GM19467 (cell line): ENCODE measurements at regions not wholly inside any gene's neighbourhood (a gene's known extent, or its start where the extent isn't known, plus 50 kb on each side); places are given as distances from the start of the nearest gene placed in this dataset.

Experiments
- ATAC-seq: cut with Tn5 transposase; IDR thresholded peaks from one replicate; pipeline ENCODE4 v1.9.1; 2021; ENCODE audit warnings: mild to moderate bottlenecking, moderate library complexity; ENCODE audit not compliant: unreplicated experiment

DNA sequence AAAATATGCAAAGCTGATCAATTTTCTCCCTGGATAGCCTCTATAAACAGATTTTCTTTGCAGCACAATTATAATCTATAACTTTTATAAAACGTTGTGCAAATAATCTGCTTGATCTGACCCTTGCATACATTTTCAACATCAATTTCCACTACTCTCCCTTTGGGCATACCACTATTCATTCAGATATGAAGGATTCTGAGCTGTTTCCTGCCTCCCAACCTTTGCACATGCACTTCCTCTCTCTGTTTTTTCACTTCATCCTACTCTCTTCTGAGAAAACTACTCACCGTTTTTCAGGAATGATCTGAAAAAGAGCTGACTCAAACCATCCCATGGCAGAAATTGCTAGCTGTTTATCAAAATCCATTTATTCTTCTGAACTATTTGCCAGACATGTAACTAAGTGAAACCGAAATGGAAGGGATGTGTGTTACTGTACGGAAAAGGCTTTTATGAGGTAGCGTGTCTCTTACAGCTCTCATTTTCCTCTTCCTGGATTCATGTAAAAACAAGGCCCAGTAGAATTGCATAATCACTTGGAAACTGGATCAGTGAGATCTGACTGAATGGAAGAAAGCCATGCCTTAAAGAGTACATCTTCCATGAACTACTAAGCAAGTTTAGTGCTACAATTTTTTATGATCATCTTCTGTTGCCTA is 1447.3 kb upstream of the MIR17HG start:
- ATAC-seq, result no peak

DNA sequence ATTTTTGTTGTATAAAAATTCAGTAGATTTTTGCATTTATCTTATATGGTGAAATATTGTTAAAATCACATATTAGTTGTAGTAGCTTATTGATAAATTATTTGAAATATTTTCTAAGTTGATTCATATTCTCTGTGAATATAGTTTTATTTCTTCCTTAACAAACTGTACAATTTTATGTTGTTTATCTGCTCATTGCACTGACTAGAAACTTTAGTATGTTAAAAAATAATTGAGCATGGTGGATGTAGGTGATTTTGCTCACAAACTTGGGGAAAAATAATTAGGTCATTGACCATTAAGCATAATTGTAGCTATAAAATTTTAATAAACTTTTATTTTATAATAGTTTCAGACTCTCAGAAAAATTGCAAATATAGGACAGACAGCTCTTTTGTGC is 1445.3 kb upstream of the MIR17HG start:
- ATAC-seq, result no peak

DNA sequence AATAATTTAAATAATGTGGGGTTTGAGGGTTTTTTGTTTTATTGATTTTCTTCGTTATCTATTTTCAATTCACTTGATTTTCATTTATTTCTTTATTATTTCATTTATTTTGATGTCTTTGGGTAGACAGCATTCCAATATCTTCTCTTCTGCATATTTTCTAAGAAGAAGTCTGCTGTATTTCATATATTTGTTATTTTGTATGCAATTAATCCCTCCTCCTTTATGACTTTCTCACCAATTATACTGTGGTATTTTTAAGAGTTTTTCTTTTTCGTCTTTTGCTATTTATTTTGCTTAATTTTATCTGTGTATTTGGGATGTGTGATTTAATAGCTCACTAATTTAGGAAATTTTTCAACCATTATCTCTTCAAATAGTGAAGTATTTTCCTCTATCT is 1444.4 kb upstream of the MIR17HG start:
- no peak for ATAC-seq

DNA sequence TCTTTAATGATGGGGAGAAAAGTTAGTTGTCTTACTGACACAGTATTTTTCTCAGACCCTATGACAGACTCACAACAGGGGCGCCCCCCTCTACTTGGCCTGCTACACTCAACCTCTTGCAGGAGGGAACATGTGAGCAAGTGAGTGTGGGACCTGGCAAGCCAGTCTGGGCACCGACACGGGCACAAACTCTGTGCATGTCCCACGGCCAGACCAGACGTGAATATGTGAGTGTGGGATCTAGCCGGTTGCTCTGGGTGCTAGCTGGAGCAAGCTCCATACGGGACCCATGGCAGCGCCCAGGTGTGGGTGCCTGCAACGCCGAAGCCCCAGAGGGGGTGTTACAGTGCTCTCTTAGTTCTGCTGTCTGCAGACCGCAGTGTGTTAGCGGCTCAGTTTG is 1437.3 kb upstream of the MIR17HG start:
- no peak for ATAC-seq

DNA sequence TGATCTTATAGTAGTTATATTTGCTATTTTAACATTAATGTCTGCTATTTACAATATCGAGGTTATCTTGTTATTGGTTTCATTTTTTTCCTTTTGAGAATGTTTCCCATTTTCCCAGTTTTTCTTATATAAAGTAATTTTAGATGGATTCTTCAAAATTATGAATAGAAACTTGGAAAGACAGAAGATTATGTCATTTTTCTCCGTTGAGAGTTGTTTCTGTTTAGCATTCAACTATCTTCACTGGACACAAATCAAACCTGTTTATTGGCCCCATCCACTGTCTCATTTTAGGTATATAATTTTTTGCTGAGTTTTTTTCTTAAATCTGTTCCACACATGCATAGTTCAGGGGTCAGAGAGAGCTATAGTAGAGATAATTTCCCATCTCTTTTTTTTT is 1430.9 kb upstream of the MIR17HG start:
- no peak for ATAC-seq

DNA sequence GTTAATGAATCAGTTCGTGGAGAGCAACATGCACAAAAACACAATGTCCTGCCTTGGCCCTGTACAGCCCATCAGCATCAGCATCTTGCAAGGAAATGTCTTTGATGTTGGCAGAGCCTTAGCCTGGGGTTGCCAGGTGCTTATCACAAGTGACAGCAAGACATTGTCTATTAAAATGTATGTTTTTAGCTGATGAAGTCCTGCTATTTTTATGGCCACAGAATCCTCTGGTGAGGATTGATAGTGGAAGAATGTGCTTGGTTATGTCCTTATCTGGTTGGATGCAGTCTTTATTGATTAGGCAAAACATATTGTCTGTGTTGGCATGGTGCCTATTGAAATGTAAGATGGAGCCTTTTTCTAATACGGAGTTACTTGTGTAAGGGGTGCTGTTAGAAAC is 1427.0 kb upstream of the MIR17HG start:
- no peak for ATAC-seq

DNA sequence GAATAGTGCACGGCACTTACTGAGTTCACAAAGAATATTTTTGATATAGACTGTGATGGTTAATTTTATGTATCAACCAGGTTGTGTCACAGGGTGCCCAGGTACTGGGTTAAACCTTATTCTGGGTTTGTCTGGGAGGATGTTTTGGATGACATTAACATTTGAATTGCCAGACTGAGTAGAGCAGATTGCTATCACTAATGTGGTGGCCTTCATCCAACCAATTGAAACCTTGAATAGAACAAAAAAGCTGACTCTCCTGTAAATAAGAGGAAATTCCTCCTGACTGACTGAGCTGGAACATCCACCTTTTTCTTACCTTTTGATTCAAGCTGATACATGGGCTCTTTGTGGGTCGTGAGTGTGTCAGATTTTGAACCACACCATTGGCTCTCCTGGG is 1424.4 kb upstream of the MIR17HG start:
- ATAC-seq, result no peak

DNA sequence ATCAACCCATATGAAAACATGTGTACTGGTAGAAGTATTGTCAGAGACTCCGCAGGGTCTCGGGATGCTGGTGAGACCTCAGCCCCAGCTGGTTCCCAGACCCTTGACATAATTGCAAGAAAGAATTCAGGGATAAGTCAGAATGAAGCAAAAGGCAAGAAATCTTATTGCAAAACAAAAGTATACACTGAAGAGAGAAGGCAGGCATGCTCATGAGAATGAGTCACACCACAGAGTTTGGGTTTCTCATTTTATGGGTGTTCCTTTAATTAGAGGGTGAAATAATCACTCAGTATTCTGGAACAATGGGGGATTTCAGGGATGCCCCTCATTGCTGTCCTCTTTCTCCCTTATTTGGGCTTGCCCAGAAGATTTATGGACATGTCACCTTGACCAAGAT is 1423.8 kb upstream of the MIR17HG start:
- no peak for ATAC-seq

DNA sequence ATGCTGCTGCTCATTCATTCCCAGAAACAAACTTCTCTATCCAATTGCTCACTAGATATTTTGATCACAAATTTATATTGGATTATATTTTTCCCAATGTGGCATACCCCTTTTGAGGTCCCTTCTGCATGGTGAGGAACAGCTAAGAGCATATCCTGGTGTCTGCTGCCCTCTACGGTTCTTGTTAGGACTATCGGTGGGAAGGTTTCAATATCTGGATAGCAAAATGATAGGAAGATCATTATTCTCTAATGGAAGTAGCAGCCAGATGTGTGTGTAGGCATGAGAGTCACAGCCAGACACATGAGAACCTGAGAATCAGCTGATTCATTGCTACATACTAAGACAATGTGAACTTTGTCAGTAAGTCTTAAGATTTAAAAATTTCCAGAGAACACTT is 1422.4 kb upstream of the MIR17HG start:
- ATAC-seq, result no peak

DNA sequence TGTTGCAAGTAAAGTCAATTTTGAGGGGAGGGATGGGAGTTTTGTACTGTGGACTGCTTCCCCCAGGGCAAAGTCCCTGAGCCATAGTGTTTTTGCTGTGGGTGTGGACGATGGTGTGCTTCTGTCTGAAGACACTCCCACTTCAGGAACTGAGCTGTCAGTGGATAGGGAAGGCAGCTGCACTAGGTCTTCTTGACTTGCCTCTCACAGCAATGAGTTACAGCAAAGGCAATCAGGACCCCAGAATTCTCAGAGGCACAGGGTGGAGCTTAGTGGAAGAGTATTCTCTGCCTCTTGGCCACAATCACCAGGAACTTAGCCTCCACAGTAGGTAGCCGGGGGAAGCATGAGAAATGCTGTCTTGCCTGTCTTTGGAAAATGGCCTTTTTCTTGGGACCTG is 1416.6 kb upstream of the MIR17HG start:
- ATAC-seq, result no peak

DNA sequence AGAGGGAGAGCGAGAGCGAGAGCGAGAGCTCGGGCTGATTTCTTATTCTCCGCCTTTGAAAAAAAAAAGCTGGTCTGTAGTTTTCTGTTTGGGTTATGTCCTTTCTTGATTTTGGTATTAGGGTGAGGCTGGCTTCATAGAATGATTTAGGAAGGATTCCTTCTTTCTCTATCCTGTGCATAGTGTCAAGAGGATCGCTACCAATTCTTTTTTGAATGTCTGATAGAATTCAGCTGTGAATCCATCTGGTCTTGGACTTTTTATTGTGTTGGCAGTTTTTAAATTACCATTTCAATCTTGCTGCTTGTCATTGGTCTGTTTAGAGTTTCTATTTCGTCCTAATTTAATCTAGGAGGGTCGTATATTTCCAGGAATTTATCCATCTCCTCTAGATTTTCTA is 1414.6 kb upstream of the MIR17HG start:
- no peak for ATAC-seq

DNA sequence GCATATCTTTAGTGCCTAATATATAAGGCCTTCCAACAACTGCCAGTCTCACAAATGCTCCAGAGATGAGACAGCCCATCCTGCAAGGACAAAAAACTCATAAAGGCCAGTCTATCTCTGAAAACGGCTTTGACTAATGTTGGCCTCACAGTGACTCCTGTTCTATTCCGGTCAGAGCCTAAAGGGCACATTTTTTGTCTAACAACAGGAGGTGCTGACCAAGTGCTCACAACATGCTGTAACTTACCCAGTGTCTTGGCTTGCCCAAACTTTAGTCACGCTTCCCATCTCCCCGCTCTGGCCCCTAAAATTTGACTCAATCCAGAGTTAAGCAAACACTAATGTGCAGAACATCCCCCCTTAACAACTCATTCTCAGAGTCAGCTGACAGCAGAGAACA is 1411.2 kb upstream of the MIR17HG start:
- no peak for ATAC-seq

DNA sequence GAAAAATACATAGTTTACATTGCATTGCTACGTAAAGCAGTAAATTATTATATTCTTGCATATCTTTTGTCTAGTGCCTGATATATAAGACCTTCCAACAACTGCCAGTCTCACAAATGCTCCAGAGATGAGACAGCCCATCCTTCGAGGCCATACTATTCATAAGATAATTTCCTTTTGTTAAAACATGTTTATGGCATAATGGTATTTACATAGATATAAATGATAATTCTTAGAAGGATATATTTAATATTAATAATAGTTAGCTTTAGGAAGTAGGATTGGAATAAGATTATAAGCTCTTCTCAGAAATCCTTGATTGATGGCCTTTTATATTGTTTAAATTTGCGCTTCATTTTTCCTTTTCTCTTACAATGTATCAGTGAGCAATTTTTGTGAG is 1410.1 kb upstream of the MIR17HG start:
- no peak for ATAC-seq

DNA sequence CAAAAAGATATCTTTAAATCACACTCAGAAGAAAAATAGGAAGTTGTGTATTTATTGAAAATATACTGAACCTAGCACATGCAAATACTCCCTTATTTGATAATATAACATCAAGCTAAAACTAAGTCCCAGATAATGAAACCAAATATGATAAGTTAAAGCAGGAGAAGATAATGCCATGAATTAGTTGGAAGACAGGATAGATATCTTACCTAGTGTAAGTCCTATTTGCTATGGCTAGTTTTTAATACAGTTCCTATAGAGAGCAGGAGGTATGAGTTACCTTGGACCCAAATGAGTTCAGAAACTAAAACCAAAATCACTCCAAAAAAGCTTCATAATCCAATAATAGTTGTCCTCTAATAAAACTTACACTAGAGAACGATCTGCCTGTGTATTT is 1407.1 kb upstream of the MIR17HG start:
- no peak for ATAC-seq

DNA sequence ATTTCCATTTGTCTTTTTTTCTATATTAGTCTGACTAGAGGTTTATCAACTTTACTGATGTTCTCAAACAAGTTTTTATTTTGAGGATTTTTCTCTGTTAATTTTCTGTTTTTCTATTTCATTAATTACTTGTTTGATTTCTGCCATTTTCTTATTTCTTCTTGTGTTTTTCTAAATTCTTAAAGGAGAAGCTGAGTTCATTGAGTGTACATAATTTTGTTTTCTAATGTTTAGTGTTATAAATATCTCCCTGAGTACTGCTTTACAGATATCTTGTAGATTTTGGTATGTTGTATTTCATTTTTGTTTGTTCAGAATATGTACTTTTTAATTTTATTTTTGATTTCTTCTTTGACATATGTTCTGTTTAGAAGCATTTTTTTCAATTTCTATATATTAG is 1404.3 kb upstream of the MIR17HG start:
- ATAC-seq, result no peak

DNA sequence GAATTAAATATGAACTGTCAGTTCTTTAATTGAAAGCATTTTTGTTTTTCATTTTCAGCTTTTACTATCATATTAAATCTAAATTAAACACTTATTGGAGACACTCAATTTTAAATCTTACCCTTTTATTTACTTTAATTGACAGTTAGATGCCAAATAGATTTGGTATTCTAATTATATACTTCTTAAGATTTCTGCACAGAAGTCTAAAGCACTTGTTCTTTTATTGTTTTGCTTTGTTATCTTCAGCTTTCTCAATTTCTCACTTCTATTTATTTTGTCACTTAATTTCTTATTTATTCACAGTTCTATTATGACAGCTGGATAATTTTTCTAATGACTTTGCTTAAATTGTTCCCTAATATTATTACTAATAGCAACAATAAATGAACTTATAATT is 1397.3 kb upstream of the MIR17HG start:
- ATAC-seq, result no peak

DNA sequence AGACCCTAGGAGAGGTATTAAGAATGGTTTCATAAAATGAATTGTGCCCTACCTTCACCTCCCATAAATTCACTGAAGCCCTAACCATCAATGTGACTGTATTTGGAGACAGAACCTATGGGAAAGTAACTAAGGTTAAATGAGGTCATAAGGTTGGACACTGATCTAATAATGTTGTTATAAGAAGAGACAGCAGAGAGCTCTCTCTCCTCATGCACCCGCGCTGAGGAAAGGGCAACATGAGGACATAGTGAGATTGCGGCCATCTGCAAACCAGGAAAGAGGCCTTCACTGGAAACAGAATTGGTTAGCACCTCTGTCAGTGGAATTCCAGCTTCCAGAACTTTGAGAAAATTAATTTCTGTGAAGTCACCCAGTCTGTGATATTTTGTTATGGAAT is 1396.1 kb upstream of the MIR17HG start:
- no peak for ATAC-seq

DNA sequence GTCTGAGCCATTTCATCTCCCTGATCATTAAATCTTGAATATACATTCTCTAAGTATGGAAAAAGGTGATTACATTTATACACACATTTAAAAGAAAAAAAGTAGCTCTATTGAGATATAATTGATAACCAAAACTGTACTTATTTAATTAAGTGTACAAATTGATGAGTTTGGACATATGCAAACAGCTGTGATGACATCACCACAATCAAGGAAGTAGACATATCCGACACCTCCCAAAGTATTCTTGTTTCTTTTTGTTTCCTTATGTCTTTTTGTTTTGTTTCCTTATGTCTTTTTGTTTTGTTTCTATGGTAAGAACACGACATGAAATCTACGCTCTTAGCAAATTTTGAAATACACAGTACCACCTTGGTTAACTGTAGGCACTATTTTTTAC is 1393.9 kb upstream of the MIR17HG start:
- no peak for ATAC-seq

DNA sequence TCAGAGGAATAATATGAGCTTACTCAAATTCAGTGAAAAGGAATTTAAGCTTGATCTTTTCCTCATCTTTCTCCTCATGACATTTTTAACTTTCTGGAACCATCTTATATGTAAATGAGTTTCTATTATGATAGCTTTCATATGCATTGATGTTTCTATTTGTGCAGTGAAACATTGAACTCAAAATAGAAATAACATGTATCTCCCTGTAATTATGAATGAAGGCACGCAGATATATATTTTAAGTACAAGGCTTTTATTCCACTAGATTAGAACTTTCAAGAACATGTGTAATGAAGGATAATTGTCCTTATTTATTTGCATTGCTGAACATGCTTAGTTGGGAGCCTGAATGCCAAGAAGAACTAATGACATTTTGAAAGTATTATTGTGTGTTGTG is 1391.7 kb upstream of the MIR17HG start:
- no peak for ATAC-seq

DNA sequence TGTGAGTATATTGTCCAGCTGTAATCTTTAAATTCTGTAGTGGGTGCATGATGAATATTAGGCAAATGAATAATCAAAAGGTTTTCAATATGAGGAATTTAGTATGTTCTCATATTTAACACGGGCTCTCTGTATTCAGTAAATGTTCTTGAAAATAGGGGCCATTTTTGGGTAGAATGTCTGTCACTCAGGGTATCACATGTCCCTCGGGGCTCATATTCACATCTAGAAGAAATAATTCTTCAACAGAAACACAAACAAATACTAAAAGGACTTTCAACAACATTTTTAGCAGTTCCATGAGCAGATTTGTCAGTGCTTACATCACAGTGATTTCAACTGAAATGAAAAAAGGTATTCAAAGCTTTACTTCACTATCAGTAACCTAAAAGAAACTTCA is 1388.4 kb upstream of the MIR17HG start:
- no peak for ATAC-seq

DNA sequence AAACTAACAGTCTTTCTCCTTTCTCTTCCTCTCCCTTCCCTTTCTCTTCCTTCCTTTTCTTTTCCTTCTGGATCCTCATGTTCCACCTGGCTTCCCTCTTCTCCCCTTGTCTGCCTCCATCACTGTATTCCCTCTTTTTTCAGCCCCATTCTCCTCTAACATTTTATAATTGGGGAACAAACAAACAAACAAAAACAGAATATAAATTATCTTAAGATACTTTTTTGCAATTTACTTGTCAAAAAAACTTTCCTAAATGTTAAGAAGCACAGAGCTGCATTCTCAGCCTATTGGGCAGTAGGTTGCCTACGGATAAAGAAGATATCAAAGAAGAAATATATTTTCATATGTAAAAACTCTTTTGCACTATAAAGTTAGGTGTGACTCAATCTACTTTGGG is 1382.2 kb upstream of the MIR17HG start:
- no peak for ATAC-seq

DNA sequence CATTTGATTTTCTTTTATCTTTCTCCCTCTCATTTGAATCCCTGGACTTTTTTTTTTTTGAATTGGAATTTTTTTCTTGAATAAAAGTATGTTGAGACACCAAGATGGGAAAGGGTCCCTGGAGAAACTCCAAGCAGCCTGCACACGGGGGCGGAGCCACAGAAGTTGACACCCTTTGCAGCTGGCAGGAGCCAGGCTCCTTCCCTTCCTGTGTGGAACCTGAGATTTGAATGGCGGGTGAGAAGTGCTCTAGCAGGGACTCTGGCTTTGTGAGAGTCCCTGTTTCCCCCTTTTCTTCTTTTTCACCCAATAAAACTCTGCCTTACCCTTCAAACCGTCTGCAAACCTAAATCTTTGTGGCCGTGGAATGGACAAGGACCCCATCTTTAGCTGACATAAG is 1381.0 kb upstream of the MIR17HG start:
- no peak for ATAC-seq

DNA sequence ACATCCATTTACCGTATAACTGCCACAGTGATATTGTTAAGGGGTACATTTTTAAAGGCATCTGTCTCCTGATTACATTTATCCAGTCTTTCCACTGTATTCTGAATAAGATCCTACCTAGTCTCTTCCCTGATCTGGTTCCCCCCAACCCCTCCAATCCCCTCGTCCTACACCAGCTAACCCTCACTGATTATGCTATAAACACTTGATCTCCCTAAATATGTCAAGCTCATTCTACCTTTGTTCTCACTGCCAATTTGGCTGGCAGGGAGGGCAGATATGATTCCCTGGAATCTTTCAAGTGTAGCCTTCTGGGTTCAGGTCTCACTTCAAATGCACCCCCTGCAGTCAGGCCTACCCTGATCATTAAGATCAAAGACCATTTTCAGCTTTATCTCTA is 1379.8 kb upstream of the MIR17HG start:
- no peak for ATAC-seq

DNA sequence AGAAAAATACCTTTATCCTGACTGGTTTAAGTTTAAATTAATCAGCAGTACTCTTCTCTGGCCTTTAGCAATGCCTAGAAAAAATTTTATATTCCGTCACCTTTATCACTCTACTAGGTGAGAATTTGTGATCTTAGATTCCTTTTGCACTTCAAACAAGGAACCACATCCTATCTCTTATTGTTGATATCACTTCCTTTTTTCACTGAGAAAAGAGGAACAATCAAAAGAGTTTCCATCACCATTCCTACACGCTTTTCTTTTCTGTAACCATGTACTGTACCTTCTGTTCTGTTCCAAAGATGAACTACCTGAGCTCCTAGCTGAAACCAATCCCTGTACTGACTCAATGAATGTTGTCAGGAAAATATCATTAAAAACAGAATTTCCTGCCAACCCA is 1379.0 kb upstream of the MIR17HG start:
- no peak for ATAC-seq
